CD4-positive, alpha-beta T cell (primary cell): ENCODE measurements at regions not wholly inside any gene's neighbourhood (a gene's known extent, or its start where the extent isn't known, plus 50 kb on each side); places are given as distances from the start of the nearest gene placed in this dataset.

Experiments used
- ATAC-seq: fragments of 200-7000 bp; cut with Tn5 transposase; one replicate; pipeline ENCODE4 v1.10.0; 2022; ENCODE audit warnings: mild to moderate bottlenecking; ENCODE audit not compliant: poor library complexity
- CTCF ChIA-PET: fragments of 350-600 bp; sonication (Branson Sonifier 250); formaldehyde crosslinking; loops from one replicate; lab custom pipeline; 2021; ENCODE audit warnings: antibody characterized with exemption, inconsistent platforms; lab: Charles Lee
- POLR2A ChIA-PET: fragments of 350-600 bp; sonication (Branson Sonifier 250); formaldehyde crosslinking; loops from one replicate; lab custom pipeline; 2021; ENCODE audit warnings: antibody characterized with exemption, inconsistent platforms; lab: Charles Lee
- DNase-seq, 14 experiments: peaks; one replicate each; pipeline ENCODE4 v3.0.0-alpha.2; 2013 to 2020; ENCODE audit warnings: mixed read lengths in 2 of 14
- H3K27ac ChIP-seq, 2 donors: one replicate each; pipeline versions ENCODE4 v1.5.1 to v1.7.0; 2013; ENCODE audit warnings: low read length in 2 of 2, low read depth in 1 of 2, mild to moderate bottlenecking in 1 of 2
- H3K27me3 ChIP-seq, 2 experiments: 1 replicate in 1 of 2; 2 replicates in 1 of 2; pipeline versions ENCODE4 v1.6.1 to v1.7.0; 2013; ENCODE audit warnings: low read length in 2 of 2, control low read depth in 1 of 2, mild to moderate bottlenecking in 1 of 2, moderate library complexity in 1 of 2; ENCODE audit not compliant: insufficient read depth in 2 of 2, control insufficient read depth in 1 of 2
- H3K36me3 ChIP-seq: one replicate; pipeline ENCODE4 v1.6.1; 2013; ENCODE audit warnings: low read length, control low read depth; ENCODE audit not compliant: insufficient read depth
- H3K4me1 ChIP-seq: one replicate; pipeline ENCODE4 v1.6.1; 2013; ENCODE audit warnings: low read length, control low read depth; ENCODE audit not compliant: insufficient read depth
- H3K4me3 ChIP-seq: one replicate; pipeline ENCODE4 v1.5.1; 2013; ENCODE audit warnings: mild to moderate bottlenecking, low read length, moderate library complexity
- H3K9me3 ChIP-seq, 2 experiments: 1 replicate in 1 of 2; 2 replicates in 1 of 2; pipeline versions ENCODE4 v1.6.1 to v1.7.0; 2013; ENCODE audit warnings: low read length in 2 of 2, mild to moderate bottlenecking in 2 of 2, control low read depth in 1 of 2, moderate library complexity in 1 of 2; ENCODE audit not compliant: control insufficient read depth in 1 of 2, insufficient read depth in 1 of 2
- H3K27ac Mint-ChIP-seq: one replicate; pipeline ENCODE4 v1.8.0; 2020; ENCODE audit warnings: mixed read lengths
- H3K27me3 Mint-ChIP-seq: one replicate; pipeline ENCODE4 v1.8.0; 2021; ENCODE audit warnings: mixed read lengths
- H3K36me3 Mint-ChIP-seq: one replicate; pipeline ENCODE4 v1.8.0; 2021; ENCODE audit warnings: low read depth, mixed read lengths
- H3K4me1 Mint-ChIP-seq: one replicate; pipeline ENCODE4 v1.8.0; 2021; ENCODE audit warnings: low read depth, mixed read lengths
- H3K4me3 Mint-ChIP-seq: one replicate; pipeline ENCODE4 v1.8.0; 2020; ENCODE audit warnings: mild to moderate bottlenecking, mixed read lengths
- H3K9me3 Mint-ChIP-seq: one replicate; pipeline ENCODE4 v1.8.0; 2020; ENCODE audit warnings: mixed read lengths
- intact Hi-C, 2 experiments: fragments of 100-400 bp; cut with DNase I in 1 of 2; cut with micrococcal nuclease in 1 of 2; formaldehyde crosslinking; loops; one replicate each; pipeline versions ENCODE4 v1.15.1 to v1.9.0; 2023 to 2025; cut with DNase I, micrococcal nuclease
- TF ChIP-seq, protein P1 (sequence below): fragments of 200-600 bp; IDR thresholded peaks from one replicate; pipeline ENCODE4 v1.8.0; 2022; ENCODE audit warnings: antibody characterized with exemption, mild to moderate bottlenecking

DNA sequence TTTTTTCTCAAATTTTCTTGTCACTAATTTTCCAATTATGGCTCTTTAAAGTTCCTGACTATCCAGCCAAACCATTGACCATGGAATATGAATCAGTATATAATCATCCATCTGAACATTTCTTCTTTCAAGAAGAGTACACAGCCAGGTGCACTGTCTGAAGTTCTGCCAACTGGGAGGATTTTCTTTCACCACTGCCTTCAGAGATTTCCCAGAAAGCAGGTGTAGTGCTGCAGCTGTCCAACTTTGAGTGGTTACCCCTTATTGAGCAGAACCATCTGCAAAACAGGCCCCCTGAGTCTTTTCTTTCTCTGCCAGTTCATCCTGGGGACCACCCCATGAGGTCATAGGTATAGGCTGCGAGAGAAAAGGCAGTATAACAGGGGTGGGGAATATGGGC is 1213.2 kb downstream of the RAPGEF2 start:
- intact Hi-C loops: no loop called here
- TF ChIP-seq, protein P1, sequence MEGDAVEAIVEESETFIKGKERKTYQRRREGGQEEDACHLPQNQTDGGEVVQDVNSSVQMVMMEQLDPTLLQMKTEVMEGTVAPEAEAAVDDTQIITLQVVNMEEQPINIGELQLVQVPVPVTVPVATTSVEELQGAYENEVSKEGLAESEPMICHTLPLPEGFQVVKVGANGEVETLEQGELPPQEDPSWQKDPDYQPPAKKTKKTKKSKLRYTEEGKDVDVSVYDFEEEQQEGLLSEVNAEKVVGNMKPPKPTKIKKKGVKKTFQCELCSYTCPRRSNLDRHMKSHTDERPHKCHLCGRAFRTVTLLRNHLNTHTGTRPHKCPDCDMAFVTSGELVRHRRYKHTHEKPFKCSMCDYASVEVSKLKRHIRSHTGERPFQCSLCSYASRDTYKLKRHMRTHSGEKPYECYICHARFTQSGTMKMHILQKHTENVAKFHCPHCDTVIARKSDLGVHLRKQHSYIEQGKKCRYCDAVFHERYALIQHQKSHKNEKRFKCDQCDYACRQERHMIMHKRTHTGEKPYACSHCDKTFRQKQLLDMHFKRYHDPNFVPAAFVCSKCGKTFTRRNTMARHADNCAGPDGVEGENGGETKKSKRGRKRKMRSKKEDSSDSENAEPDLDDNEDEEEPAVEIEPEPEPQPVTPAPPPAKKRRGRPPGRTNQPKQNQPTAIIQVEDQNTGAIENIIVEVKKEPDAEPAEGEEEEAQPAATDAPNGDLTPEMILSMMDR: no peak
- Mint-ChIP-seq H3K36me3 (no peaks in the 10 kb centered on the region), H3K9me3 (peaks cover 2% of the 10 kb centered on the region), H3K4me3 (no peak overlapping the region), H3K4me1 (no peaks in the 10 kb centered on the region), H3K27ac (no peak overlapping the region), H3K27me3 (no peaks in the 10 kb centered on the region)
- H3K4me3 ChIP-seq: no peak overlapping the region
- DNase-seq (no peak), ATAC-seq (no peak)
- no peaks in the 10 kb centered on the region for H3K4me1 ChIP-seq
- ChIA-PET POLR2A (no interaction called here), CTCF (no interaction called here)
- no peaks in the 10 kb centered on the region for H3K27me3 ChIP-seq
- H3K36me3 ChIP-seq: no peaks in the 10 kb centered on the region
- H3K9me3 ChIP-seq: no peaks in the 10 kb centered on the region
- H3K27ac ChIP-seq: no peak overlapping the region

DNA sequence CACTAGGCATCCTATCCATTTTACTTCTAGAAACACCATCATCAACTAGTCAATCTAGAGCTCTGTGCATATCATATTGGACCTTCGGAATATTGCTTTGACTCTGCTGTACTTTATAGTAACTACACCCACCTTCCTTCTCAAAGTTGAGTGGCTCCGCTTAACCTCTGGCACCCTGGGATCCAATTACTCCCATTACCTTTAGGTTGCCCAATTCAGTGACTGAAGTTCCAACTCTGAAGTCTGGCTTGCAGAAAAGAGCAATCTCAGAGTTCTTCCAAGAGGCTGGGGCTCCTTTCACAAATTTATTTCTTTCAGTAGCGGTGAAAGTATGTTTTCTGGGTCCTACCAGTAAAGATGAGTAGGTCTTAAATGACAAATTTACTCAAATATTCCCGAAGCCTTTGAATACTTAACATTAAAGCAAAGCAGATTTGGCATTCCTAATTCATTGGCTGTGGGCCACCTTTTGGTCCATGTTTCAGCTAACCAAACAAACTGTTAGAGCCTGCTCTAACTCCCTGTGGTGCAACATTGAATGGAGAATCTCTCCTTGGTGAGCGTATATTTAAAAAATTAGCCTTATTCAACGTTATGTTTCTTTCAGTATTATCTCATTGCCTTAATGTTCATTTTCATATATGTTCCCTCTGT is 1215.8 kb downstream of the RAPGEF2 start:
- Histone ChIP-seq H3K4me3 (no peak overlapping the region), H3K4me1 (no peaks in the 10 kb centered on the region), H3K9me3 (no peaks in the 10 kb centered on the region), H3K27me3 (no peaks in the 10 kb centered on the region), H3K27ac (no peak overlapping the region), H3K36me3 (no peaks in the 10 kb centered on the region)
- Mint-ChIP-seq H3K36me3 (no peaks in the 10 kb centered on the region), H3K9me3 (no peaks in the 10 kb centered on the region), H3K4me1 (no peaks in the 10 kb centered on the region), H3K4me3 (no peak overlapping the region), H3K27me3 (no peaks in the 10 kb centered on the region), H3K27ac (no peak overlapping the region)
- CTCF ChIA-PET: no interaction called here
- DNase-seq (no peak), ATAC-seq (no peak)
- intact Hi-C loops: no loop called here
- POLR2A ChIA-PET: no interaction called here
- TF ChIP-seq, protein P1: no peak

DNA sequence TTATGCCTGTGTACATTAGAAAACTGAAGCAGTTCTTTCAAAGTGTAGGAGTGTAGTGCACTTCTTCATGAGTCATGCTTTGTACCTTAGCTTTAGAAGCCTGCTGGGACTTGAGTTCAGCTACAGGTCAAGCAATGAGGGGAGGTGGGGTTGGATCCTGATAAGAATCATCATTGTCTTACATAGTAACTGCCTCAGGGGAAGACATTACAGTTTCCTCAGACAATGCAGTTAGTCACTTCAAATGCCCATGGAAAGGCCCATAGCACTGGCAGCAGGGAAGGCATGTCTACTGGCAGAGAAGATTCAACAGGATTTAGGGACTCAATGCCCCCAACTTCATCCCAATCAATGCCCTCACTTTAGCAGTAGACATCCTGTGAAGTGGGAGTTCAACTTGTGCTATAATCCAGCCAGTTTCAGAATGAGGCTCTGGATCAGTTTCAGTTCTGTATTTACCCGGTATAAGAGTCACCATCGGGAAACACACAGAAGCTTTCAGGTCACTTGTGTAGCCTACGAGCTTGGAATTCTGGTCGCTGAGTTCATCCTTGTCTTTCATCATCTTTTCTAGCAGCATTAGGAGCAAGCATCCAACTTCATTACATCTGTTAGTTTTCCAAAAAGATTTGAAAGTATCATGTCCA is 1216.5 kb downstream of the RAPGEF2 start:
- Mint-ChIP-seq H3K9me3 (no peaks in the 10 kb centered on the region), H3K4me1 (no peaks in the 10 kb centered on the region), H3K27me3 (no peaks in the 10 kb centered on the region), H3K27ac (no peak overlapping the region), H3K36me3 (no peaks in the 10 kb centered on the region), H3K4me3 (no peak overlapping the region)
- Histone ChIP-seq H3K4me3 (no peak overlapping the region), H3K9me3 (no peaks in the 10 kb centered on the region), H3K4me1 (no peaks in the 10 kb centered on the region), H3K27me3 (no peaks in the 10 kb centered on the region), H3K27ac (no peak overlapping the region), H3K36me3 (no peaks in the 10 kb centered on the region)
- TF ChIP-seq, protein P1: no peak
- ATAC-seq: no peak
- no peak for DNase-seq
- intact Hi-C loops: no loop called here
- POLR2A ChIA-PET: no interaction called here
- CTCF ChIA-PET: no interaction called here
